GM19025 (cell line): ENCODE measurements at regions not wholly inside any gene's neighbourhood (a gene's known extent, or its start where the extent isn't known, plus 50 kb on each side); places are given as distances from the start of the nearest gene placed in this dataset.
"Not testable (repeated sequence)": the region's sequence is repeated elsewhere in the genome, so short reads cannot be mapped to it uniquely, and the experiment has no call there.

Experiments used
- ATAC-seq: cut with Tn5 transposase; IDR thresholded peaks from one replicate; pipeline ENCODE4 v1.9.1; 2021; ENCODE audit warnings: mild to moderate bottlenecking, low read depth, moderate library complexity; ENCODE audit not compliant: unreplicated experiment

DNA sequence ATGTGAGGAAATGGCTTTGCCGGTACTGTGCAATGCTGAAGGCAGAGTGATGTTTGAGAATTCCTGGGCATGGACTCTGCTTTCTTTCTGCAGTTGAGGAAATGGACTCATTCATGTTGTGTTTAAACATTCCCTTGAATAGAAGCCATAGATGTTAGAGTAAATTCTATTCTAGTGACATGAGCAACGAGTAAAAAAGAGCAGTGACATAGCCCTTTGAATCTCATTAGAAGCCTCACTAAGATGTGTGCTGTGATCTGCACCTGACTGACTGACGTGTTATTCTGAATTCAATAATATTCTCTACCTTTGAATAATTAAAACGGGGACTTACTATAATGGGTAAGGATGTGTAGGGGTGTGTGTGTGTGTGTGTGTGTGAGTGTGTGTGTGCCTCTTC is 113.7 kb upstream of the KLF4 start:
- ATAC-seq, result no peak

- no peak for ATAC-seq
Measured at GRCh38 chr9:107600060-107600573, 110.5 kb upstream of the KLF4 start.

DNA sequence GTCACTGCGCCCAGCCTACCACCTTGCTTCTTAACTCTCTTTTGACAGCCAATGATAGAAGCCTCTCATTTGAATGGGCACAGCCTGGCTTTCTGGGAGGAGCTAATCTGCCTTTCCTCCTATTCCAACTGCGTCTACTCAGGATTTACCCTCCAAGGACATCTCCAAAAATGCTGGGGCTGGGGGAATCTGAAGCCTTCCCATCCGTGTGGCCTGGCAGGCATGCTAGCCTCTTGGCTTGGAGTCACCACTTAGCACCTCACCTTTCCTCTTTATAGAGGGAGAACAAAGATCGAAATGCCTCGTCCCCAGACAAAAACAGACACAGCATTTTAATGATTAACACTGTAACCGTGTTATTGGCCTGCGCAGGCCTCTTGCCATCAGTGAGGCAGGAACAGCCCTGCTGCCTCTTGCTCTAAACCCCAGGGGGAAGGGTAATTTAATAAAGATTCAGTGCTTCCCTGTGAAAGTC is 108.2 kb upstream of the KLF4 start:
- ATAC-seq, result no peak

DNA sequence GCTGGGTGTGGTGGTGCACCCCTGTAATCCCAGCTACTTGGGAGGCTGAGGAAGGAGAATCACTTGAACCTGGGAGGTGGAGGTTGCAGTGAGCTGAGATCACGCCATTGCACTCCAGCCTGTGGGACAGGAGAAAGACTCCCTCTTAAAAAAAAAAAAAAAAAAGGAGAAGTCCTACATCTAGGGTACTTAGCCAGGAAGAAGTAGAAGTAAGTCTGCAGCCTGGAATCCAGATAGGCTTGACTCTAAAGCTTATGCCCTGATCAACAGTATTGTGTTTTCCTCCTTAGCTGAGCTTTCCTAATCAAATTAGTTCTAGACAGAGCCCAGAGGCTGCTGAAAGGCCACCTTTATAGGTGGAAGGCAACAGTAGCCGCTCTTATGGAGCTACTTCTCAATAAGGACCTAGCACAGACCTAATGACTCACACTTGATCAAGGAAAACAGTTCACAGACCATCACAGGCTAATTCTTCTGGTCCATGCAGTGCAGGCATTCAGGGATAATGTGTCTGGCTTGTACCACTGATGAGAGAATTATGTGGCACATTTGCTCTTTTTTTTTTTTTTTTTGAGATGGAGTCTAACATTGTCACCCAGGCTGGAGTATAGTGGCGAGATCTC is 105.5 kb upstream of the KLF4 start:
- ATAC-seq, result no peak

DNA sequence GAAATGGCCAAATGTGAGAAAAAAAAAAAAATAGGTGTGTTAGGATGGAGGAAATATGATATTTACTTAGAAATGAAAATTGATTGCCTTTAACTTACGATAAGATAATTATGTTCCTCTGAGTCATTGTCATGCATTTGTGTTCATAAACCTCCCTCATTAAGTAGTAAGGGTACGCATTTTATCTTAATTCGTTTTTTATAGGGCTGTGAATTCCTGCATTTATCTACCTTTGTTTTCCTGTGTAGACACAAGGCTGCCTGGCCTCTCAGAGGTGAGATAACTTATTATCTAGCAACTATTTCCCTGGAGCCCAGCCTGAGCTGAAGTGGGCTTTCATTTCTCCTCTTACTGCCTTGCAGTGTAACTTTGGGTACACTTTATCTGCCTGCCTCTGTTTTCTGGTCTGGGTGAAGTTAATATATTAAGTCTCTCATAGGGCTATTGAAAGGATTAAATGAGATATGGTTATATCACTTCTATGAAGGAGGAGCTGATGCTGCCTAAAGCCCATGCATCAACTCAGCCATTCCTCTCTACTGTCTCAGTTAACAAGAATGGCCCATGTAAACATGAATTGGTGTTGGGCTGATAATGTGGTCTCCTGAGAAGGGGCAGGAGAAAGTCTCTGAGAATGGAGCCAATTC is 103.8 kb upstream of the KLF4 start:
- no peak for ATAC-seq

DNA sequence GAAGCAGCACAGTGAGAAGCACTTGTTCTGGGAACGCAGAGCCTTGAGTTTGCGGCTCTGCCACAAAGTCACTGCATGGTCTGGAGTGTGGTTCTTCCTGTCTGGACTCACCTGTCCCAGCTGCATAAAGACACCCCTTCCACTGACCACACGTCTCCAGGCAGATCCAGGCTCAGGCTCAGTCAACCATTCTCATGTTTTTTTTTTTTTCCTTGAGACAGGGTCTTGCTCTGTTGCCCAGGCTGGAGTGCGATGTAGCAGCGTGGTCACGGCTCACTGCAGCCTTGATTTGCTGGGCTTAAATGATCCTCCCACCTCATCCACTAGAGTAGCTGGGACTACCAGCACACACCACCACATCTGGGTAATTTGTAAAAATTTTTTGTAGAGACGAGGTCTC is 102.9 kb upstream of the KLF4 start:
- ATAC-seq, result no peak

DNA sequence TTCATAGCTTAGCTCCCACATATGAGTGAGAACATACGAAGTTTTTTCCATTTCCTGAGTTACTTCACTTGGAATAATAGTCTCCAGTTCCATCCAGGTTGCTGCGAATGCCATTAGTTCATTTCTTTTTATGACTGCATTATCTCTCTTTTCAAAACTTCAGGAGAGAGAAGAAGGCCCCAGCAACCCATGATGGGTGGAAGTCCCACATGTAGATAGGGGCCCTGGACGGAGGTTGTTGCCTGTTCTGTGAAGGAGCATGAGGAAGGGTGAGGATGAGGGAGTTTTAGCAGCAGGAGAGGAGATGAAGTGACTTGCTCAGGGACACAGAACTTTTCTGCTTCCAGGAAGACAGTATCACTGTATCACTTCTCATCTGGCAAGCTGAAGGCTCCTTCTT is 102.2 kb upstream of the KLF4 start:
- ATAC-seq, result no peak

DNA sequence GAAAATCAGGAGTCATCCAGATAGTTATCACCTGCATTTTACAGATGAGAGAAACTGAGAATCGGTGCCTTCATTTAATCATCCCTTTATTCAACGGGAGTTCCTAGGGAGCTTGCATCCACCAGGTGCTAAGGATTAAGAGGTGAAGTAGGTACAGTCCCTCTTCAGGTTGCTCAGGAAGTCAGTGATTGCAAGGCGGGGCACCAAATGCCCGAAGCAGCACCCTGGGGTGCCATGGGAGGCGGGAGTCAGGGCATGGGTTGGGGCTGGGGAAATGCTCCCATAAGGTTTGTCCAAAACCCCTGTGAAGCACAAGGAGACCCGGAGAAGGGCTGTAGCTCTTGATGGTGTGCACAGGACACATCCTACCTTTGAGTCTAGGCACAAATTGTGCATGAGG is 98.8 kb upstream of the KLF4 start:
- no peak for ATAC-seq

GRCh38 chr9:107587191-107587963 is 97.8 kb upstream of the KLF4 start:
- no peak for ATAC-seq

GRCh38 chr9:107586493-107586892 is 96.9 kb upstream of the KLF4 start:
- ATAC-seq, result no peak

DNA sequence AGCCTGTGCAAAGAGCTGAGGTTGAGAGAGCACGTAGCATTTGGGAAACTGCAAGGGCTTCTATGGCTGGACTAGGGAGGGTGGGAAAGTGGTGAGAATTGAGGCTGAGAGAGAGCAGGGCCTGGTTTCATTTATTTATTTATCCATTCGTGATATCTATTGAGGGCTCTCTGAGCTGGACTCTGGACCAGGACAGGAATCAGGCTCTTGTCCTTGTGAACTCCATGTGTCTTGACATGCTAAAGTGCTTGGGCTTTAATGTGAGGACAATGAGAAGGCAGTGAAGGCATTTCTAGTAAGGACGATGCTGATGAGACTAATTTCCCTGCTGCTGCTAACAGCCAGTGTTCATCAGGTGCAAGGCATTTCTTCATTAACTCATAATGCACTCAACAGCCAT is 95.9 kb upstream of the KLF4 start:
- ATAC-seq, result no peak

DNA sequence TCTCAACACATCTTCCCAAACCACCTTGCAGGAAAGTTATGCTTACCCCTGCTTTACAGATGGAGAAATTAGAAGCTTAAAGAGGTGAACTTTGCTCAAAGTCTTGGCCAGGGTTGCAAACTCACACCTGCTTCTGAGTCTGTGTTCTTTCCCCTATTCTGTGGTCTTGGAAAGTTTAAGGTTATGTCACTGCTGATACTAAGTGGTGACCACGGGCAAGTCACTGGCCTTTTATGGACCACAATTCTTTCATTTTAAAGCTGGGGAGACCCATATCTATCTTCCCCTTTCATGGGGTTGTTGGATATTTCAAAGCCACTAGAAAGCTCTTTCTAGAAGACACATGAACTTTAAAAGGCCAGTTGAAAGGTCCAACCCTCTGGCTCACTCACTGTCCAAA is 95.4 kb upstream of the KLF4 start:
- ATAC-seq, result no peak

- no peak for ATAC-seq
Measured at GRCh38 chr9:107584186-107584585, 94.6 kb upstream of the KLF4 start.

DNA sequence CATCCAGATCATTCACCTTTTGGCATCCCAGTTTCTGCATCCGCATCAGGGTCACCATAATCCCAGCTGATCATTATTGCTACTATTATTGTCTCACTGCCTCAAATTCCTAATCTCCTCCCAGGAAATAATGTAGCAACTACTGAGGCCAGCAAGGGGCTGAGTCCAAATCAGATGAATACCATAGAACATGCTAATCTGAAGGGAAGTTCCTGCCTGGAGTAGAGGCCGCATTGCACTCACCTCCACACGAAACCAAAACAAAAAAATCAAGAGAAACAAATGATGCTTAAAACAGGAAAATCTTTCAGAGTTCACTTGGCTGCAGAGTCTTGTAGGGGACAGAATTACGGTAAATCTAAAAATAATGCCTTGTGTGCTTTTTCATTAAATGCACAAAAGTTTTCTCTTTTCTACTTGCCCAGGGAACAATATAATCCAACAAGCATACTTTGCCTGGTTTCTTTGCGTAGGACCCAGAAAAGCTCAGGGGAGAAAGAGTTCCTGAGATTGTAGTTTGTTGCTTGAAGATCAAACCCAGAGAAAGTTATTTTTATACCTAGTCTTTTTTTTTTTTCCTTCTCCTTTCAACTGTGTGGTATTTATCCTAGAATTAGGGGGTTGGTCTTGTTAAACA is 87.7 kb upstream of the KLF4 start:
- no peak for ATAC-seq

DNA sequence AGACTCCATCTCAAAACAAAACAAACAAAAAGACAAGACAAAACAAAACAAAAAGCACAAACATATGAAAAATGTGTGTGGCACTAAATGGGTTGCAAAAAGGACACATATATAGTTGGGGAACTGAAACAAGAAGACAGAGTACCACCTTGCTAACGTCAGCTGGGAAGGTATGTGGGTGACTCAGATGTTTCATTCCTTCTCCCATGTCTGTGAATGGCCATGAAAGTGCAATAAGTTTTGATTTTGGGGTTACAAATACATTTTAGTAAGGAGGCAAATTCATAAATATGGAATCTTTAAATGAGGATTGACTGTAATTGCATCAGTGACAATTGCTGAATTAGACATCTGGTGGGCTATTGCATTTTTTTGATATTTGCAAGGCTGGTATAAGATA is 81.6 kb upstream of the KLF4 start:
- no peak for ATAC-seq

DNA sequence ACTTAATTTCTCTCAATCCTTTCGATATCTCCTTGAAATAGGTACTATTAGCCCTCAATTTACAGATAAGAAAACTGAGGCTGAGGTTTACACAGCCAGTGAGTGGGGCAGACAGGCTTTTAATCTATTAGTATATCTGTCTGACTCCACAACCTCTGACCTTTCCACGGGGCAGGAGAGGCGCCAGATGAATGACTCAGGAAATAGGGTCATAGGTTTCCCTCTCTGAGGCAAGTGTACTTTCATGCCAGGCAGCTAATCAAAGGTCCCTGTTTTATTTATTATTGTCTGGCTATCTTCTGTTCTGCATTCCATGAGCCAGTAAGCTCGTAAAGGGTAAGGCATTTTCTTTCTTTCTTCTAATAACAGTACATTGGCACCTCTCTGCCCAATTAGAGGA is 79.6 kb upstream of the KLF4 start:
- ATAC-seq, result no peak

GRCh38 chr9:107568406-107568805 is 78.8 kb upstream of the KLF4 start:
- not testable (repeated sequence) for ATAC-seq

GRCh38 chr9:107567462-107567861 is 77.9 kb upstream of the KLF4 start:
- no peak for ATAC-seq

- no peak for ATAC-seq
Measured at GRCh38 chr9:107566611-107567061, 77.1 kb upstream of the KLF4 start.

DNA sequence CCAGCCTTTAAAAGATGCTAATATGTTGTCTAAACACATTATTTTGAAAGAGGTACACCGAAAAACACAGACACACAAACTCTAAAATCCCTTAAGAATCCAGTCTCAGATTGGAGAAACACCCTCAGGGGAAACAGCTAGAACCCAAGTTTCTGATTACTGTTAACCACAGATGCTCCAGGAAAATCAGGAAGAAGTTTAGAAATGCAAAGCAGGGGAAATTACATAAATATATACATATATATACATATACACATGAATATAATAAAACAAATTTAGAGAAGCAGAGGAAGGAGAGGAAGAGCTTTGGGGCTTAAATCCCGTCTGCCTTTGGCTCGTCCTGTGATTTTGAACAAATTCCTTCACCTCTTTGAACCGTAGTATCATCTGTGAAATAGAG is 73.2 kb upstream of the KLF4 start:
- no peak for ATAC-seq

- ATAC-seq, result no peak
Measured at GRCh38 chr9:107559494-107560086, 70.0 kb upstream of the KLF4 start.
